ENCODE measurements at regions not wholly inside any gene's neighbourhood (a gene's known extent, or its start where the extent isn't known, plus 50 kb on each side); places are given as distances from the start of the nearest gene placed in this dataset.

- no peak for DNase-seq
These were observed 553.8 kb downstream of the LRRIQ3 start for GRCh38 chr1:73644198-73644597.

- no peak for DNase-seq
These were observed 558.5 kb downstream of the LRRIQ3 start for GRCh38 chr1:73639494-73639893.

DNA sequence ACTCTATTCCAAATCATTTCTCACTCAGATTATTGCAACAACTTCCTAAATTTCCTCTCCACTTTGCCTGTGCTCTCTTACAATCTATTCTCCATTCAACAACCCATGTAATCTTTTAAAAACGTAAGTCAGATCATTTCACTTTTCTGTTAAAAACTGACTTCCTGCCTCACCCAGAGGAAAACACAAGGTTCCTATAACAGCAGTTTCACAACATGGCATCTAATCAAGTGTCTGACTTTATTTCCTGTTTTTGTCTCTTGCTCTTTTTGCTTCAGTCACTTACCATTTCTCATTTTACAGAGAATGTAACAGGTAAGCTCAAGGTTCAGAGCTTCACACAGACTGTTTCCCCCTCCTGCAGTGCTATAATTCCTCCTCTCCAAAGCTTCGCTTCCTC, 560.7 kb downstream of the LRRIQ3 start:
- no peak for DNase-seq

GRCh38 chr1:73635021-73635420, 563.0 kb downstream of the LRRIQ3 start:
- DNase-seq, result no peak

DNA sequence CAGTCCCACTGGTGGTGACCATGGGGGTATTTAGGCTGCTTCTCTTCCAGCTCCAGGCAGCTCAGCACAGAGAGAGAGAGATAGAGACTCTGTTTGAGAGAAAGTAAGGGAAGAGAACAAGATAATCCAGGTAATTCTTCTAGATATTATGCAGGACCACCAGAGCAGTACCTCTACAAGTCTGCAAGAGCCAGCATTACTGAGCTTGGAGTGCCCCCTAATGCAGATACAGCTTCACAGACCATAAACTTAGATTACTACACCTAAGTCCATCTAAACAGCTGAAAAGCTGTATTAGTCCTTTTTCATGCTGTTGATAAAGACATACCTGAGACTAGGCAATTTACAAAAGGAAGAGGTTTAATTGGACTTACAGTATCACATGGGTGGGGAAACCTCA, 570.3 kb downstream of the LRRIQ3 start:
- no peak for DNase-seq

DNA sequence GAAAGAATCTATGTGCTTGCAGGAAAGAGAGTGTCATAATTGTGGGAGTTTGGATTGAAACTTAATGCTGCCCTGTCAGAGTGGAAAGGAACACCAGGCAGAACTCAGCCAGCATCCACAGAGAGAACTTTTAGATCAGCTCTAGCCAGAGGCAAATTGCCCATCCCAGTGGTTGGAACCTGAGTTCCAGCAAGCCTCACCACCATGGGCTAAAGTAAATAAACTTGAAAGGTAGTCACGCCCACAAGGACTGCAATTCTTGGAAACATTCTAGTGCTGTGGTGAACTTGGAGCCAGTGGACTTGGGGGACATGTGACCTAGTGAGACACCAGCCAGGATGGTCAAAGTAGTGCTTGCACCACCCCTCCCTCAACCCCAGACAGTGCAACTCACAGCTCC, 571.6 kb downstream of the LRRIQ3 start:
- DNase-seq, result no peak

DNA sequence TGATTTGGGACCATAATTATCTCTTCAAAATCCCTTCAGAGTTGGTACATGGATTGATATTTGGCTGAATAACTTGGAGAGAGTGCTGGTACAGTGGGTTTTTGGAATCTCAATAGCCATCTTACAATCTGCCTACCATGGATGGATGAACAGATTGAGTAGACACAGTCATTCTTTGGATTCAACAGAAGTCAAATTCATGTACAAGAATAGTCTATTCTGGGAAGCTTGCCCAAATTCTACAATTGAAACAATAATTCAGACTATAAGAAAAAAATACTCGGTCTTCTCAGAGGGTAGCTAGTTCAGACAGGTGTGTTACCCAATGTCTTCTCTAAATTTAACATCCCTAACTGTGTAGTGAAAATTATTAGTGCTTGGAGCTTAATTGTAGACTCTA, 574.0 kb downstream of the LRRIQ3 start:
- DNase-seq, result no peak

- no peak for DNase-seq
These were observed 580.8 kb downstream of the LRRIQ3 start for GRCh38 chr1:73617145-73617544.

GRCh38 chr1:73611681-73612080, 586.3 kb downstream of the LRRIQ3 start:
- DNase-seq, result no peak

DNA sequence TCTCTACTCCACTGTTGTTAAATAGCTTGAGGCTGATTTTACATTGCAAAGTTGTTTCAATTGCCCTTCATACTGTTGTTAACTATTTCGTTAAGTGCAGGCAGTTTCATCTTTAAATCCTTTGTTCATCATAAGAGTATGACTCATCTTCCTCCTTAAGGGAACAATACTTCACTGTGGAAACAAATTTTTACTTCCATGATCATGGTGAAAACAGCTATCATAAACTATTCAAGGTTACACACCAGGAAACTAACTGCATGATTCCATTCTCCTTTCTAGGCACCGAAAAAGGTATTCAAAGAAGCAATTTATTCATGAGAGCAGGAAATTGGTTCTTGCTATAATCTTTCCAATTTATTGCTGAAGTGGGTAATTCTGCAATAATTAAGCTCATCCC, 593.2 kb downstream of the LRRIQ3 start:
- DNase-seq, result no peak

DNA sequence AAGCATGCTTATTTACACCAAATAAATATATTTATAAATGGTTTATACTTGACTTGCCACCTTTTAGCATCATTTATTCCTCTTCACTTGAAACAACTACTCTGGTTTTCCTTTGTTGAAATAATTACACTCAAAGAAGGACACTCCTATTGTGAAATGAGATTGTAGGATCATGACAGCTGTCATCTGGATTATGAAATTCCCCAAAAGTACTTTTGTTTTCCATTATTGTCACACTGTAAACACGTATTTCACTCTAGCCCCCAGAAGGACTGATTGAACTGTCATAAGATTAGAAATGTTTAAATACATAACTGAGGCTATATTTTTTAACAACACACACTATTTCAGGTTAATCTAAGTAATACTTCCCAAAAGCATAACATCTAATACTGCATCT, 593.8 kb downstream of the LRRIQ3 start:
- peak; percentile 1 for DNase-seq

DNA sequence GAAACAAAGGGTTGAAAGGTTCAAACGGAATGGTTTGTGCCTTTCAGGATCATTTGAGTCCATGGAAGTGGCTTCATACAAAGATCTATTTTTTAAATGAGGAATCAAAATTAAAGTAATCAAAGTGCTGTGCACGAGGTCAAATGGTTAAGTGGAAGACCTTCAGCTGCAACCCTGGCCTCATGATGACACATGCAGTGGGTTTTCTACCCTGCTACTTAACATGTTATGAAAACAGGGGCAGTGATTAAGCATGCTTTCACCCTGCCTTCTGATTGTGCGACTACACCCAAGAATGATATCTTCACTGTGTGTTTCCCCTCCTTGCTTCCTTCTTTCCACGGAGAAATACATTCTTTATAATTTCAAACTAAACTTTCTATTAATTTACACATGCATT, 604.2 kb downstream of the LRRIQ3 start:
- no peak for DNase-seq

DNA sequence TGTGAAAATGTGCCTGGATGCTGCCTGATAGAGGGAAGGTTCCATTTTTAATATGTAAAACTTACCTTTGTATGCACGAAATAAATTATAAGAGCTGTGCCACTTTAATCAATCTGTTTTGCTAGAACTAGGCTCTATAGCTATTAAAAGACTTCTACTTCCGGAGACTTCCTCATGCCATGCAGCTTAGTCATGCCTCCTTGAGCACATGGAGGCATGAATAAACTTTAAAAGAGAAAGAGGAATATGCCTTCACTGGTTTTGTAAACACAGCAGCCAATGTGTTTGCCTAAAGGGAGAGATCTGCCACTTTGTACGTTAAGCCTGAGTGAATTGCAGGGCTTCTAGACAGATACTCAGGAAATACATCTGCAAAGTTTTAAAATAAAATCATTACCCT, 604.6 kb downstream of the LRRIQ3 start:
- peak; percentile 48 for DNase-seq

- no peak for DNase-seq
These were observed 610.9 kb downstream of the LRRIQ3 start for GRCh38 chr1:73587080-73587479.

DNA sequence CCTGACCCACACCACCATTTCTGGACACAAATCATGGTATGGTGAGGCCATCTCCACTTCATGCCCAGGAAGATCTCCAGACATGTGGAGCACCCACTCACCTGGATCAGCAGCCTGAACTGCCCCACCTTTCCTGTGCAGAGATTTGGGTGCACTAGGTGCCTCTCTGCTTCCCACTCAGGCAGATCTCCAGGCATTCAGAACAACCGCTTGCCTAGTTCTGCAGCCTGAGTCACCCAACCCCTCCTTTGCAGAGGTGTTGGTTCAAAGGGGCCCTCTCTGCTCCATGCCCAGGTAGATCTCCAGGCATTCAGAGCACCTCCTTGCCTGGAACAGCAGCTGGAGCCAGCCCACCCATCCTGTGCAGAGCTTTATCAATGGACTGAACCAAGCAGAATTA, 620.8 kb downstream of the LRRIQ3 start:
- no peak for DNase-seq

- no peak for DNase-seq
These were observed 621.9 kb downstream of the LRRIQ3 start for GRCh38 chr1:73576083-73576482.

GRCh38 chr1:73564294-73564693, 633.7 kb downstream of the LRRIQ3 start:
- no peak for DNase-seq

- DNase-seq, result no peak
These were observed 641.7 kb downstream of the LRRIQ3 start for GRCh38 chr1:73556270-73556669.

DNA sequence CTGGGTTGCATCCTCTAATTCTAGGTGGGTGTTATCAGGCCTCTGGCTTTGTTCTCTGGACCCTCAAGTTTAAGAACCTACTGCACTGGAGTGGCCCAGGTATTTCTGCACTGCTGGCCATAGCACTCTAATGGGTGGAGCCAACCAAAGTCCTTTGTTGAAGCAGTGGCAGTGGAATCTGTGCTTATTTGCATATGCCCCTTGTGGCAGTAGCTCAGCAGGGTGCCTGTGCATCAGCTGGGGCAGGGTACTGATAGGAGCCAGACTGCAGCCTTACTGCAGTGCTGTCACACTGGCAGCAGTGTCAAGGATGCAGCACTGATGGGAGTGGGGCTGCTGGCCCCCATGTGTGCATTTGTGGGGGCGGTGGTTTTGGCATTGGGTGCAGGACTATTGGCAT, 660.6 kb downstream of the LRRIQ3 start:
- DNase-seq, result no peak

- DNase-seq, result no peak
These were observed 680.3 kb downstream of the LRRIQ3 start for GRCh38 chr1:73517603-73518191.

DNA sequence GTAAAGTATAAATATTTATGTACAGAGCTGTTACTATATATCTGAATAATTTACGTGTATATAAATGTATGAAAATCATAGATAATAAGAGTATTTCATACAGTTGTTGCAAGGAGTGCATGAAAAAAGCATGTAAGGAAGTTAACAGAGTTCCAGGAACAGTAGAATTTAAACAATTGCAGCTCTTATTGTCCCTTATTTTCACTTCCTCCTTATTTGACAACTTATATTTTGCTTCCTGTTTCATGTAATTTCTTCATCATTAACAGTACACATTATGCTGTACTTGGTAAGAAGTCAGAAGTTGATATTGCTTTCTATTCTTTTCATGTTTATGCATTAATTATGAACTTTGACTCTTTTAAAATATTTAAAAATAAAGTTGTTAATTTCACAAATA, 681.5 kb downstream of the LRRIQ3 start:
- no peak for DNase-seq

DNA sequence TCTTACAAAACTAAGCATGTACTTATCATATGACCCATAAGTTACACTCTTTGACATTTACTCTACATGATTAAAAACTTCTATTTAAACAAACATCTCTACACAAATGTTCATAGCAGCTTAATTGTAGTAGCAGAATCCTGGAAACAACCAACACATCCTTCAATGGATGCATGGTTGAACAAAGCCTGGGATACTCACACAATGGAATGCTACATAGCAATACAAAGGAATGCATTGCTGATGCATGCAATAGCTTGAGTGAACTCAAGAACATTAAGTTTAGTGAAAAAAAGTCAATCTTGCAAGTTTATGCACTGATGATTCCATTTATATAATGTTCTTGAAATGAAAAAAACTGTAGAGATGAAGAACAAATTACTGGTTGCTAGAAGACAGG, 686.9 kb downstream of the LRRIQ3 start:
- DNase-seq, result no peak

GRCh38 chr1:73500154-73500553, 697.8 kb downstream of the LRRIQ3 start:
- no peak for DNase-seq

DNA sequence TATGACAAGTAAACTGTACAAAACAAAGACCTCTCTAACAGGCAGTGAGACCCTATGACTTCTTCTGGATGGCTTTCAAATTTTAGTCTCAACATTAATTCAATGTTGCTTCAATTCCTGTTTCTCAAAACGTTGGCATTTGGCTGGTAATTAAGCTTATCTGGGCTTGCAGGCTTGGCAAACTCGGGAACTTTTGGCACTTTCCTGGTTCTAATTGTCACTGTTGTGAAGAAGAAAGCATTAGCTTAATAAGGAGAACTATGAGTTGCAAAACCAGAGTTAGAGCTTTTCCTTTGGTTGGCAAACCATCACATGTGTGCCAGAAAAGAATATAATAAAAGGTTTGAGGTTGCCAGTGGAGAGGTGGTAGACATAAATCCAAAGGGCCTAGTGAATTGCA, 698.3 kb downstream of the LRRIQ3 start:
- DNase-seq, result no peak

- DNase-seq, result no peak
These were observed 706.4 kb downstream of the LRRIQ3 start for GRCh38 chr1:73491621-73492020.

Data from tongue (tissue), 1 donor.